ENCODE measurements at regions not wholly inside any gene's neighbourhood (a gene's known extent, or its start where the extent isn't known, plus 50 kb on each side); places are given as distances from the start of the nearest gene placed in this dataset.

DNA sequence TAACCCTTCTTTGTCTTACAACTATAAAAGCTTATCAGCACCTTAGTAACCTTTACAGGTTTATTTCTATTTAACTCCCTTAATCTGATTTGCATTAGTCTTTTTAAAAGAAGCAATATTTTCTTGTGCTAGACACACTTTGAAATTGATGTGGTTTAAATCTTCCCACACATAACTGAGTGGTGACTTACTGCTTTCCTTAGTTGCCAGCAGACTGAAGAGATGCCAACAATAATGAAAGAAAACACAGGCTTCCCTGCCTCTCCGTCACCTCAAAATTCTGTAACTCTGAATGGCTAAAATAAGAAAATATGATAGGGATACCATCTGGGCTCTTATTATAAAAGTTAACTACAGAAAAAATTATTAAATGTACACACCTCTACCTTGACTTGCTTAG, 196.8 kb downstream of the PTBP2 start:
- Histone ChIP-seq H3K27ac (ENCODE audit: insufficient read depth, low read length, poor library complexity, severe bottlenecking) (no peak overlapping the region), H3K9me3 (ENCODE audit: control insufficient read depth, low read length) (no peaks in the 10 kb centered on the region), H3K4me1 (ENCODE audit: control insufficient read depth, insufficient read depth, low read length, poor library complexity, severe bottlenecking) (no peaks in the 10 kb centered on the region), H3K36me3 (ENCODE audit: control insufficient read depth, insufficient read depth, low read length) (no peaks in the 10 kb centered on the region), H3K27me3 (replicated peaks; ENCODE audit: control insufficient read depth, insufficient read depth, low read length, poor library complexity, severe bottlenecking) (no peaks in the 10 kb centered on the region), H3K4me3 (ENCODE audit: insufficient read depth, low read depth, low read length, poor library complexity, severe bottlenecking) (no peak overlapping the region)
- no peak for DNase-seq

DNA sequence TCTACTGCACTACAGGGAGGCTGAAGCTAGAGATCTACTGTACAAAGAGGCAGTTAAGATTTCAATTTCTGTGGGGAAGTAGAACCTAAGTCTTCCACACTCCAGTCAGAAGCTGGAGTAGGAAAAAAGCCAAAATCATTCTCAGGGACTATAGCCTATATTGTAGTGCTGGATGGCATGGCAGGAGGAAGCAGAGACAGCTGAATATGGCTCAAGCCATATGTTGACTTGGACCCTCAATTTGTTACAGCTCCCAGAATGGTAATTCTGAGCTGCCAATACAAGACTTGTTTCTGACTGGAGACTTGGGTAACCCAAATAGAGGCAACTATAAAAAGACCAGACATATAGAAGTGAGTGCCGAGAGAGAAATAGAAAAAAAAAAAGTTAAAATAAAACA, 200.6 kb downstream of the PTBP2 start:
- DNase-seq = no peak
- no peak overlapping the region for H3K4me3 ChIP-seq (ENCODE audit: insufficient read depth, low read depth, low read length, poor library complexity, severe bottlenecking)
- H3K27me3 ChIP-seq (replicated peaks; ENCODE audit: control insufficient read depth, insufficient read depth, low read length, poor library complexity, severe bottlenecking) = no peaks in the 10 kb centered on the region
- H3K36me3 ChIP-seq (ENCODE audit: control insufficient read depth, insufficient read depth, low read length) = no peaks in the 10 kb centered on the region
- H3K4me1 ChIP-seq (ENCODE audit: control insufficient read depth, insufficient read depth, low read length, poor library complexity, severe bottlenecking) = no peaks in the 10 kb centered on the region
- no peak overlapping the region for H3K27ac ChIP-seq (ENCODE audit: insufficient read depth, low read length, poor library complexity, severe bottlenecking)
- no peaks in the 10 kb centered on the region for H3K9me3 ChIP-seq (ENCODE audit: control insufficient read depth, low read length)

DNA sequence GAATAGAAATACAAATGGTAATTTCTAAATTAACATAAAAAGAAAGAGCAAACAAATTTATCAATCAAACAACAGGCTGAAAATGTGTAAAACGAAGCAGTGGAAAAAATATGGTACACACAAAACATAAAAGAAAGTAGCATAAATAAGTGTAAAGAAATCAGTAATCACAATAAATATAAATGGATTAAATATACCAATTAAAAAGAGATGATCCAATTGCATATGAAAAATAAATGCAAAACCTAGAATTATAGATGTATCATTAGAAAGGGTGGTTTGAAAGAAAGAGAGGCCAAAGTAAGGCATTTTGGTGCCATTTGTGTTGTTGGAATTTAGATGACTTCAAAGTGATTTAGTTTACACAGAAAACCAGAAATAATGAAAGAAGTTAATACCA, 202.2 kb downstream of the PTBP2 start:
- Histone ChIP-seq H3K9me3 (ENCODE audit: control insufficient read depth, low read length) (no peaks in the 10 kb centered on the region), H3K27me3 (replicated peaks; ENCODE audit: control insufficient read depth, insufficient read depth, low read length, poor library complexity, severe bottlenecking) (no peaks in the 10 kb centered on the region), H3K4me3 (ENCODE audit: insufficient read depth, low read depth, low read length, poor library complexity, severe bottlenecking) (no peak overlapping the region), H3K27ac (ENCODE audit: insufficient read depth, low read length, poor library complexity, severe bottlenecking) (no peak overlapping the region), H3K4me1 (ENCODE audit: control insufficient read depth, insufficient read depth, low read length, poor library complexity, severe bottlenecking) (no peaks in the 10 kb centered on the region), H3K36me3 (ENCODE audit: control insufficient read depth, insufficient read depth, low read length) (no peaks in the 10 kb centered on the region)
- no peak for DNase-seq

DNA sequence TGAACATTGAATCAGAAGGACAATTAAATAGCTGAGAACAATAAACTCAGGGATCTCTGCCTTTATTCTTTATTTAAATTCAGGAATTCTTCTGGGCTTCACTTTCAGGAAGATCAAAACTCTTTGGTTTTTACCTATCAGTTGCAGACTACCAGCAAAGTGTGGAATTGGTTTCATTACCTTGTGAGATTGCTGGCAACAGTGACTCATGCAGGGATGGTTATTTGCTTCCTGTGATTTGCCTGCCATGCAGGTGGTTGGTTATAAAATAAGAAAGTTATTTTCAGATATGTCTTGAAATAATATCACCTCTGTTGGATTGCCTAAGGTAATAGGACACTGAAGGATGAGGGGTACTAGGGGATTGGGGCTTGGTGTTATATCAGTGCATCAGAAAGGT, 204.6 kb downstream of the PTBP2 start:
- Histone ChIP-seq H3K9me3 (ENCODE audit: control insufficient read depth, low read length) (no peaks in the 10 kb centered on the region), H3K27me3 (replicated peaks; ENCODE audit: control insufficient read depth, insufficient read depth, low read length, poor library complexity, severe bottlenecking) (no peaks in the 10 kb centered on the region), H3K4me1 (ENCODE audit: control insufficient read depth, insufficient read depth, low read length, poor library complexity, severe bottlenecking) (no peaks in the 10 kb centered on the region), H3K4me3 (ENCODE audit: insufficient read depth, low read depth, low read length, poor library complexity, severe bottlenecking) (no peak overlapping the region), H3K36me3 (ENCODE audit: control insufficient read depth, insufficient read depth, low read length) (no peaks in the 10 kb centered on the region), H3K27ac (ENCODE audit: insufficient read depth, low read length, poor library complexity, severe bottlenecking) (no peak overlapping the region)
- DNase-seq = no peak

DNA sequence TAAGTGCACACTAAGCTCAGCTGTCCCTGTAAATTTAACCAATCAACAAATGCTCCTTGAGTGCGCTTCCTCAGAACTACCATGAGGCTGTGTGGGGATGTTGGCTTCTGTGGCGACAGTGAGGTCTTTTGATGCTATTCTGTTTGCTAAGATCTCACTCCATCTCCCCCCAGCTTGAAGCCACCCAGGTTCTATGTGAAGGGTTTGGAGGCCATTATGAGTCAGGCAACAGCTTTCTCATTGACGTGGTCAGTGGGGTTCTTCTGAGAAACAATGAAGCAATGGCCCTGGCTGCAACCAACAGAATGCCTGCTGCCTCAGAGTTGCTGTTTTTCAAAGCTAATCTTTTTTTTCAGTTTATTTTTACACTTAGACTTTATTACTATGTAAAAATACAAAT, 205.5 kb downstream of the PTBP2 start:
- no peaks in the 10 kb centered on the region for H3K4me1 ChIP-seq (ENCODE audit: control insufficient read depth, insufficient read depth, low read length, poor library complexity, severe bottlenecking)
- DNase-seq = no peak
- H3K36me3 ChIP-seq (ENCODE audit: control insufficient read depth, insufficient read depth, low read length) = no peaks in the 10 kb centered on the region
- H3K9me3 ChIP-seq (ENCODE audit: control insufficient read depth, low read length) = no peaks in the 10 kb centered on the region
- H3K27me3 ChIP-seq (replicated peaks; ENCODE audit: control insufficient read depth, insufficient read depth, low read length, poor library complexity, severe bottlenecking) = no peaks in the 10 kb centered on the region
- no peak overlapping the region for H3K27ac ChIP-seq (ENCODE audit: insufficient read depth, low read length, poor library complexity, severe bottlenecking)
- no peak overlapping the region for H3K4me3 ChIP-seq (ENCODE audit: insufficient read depth, low read depth, low read length, poor library complexity, severe bottlenecking)

DNA sequence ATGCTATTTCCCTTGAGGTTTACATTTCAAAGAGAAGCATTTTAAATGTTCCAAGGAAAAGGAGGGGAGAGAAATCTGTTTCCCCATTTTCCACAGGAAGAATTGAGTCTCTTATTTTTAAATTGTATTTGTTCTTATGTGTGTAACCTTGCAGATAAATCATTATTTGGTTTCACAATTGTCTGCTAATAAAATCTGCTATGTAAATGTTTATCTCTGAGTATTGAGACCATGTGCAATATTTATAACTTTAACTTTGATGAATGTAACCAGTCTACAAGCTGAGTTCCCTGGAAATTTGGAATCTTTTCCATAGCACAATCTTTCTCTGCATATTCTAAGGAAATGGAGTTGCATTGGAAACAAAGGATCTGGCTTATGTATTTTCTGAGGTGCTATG, 209.6 kb downstream of the PTBP2 start:
- no peak for DNase-seq
- Histone ChIP-seq H3K36me3 (ENCODE audit: control insufficient read depth, insufficient read depth, low read length) (no peaks in the 10 kb centered on the region), H3K4me1 (ENCODE audit: control insufficient read depth, insufficient read depth, low read length, poor library complexity, severe bottlenecking) (no peaks in the 10 kb centered on the region), H3K27ac (ENCODE audit: insufficient read depth, low read length, poor library complexity, severe bottlenecking) (no peak overlapping the region), H3K4me3 (ENCODE audit: insufficient read depth, low read depth, low read length, poor library complexity, severe bottlenecking) (no peak overlapping the region), H3K27me3 (replicated peaks; ENCODE audit: control insufficient read depth, insufficient read depth, low read length, poor library complexity, severe bottlenecking) (no peaks in the 10 kb centered on the region), H3K9me3 (ENCODE audit: control insufficient read depth, low read length) (no peaks in the 10 kb centered on the region)

DNA sequence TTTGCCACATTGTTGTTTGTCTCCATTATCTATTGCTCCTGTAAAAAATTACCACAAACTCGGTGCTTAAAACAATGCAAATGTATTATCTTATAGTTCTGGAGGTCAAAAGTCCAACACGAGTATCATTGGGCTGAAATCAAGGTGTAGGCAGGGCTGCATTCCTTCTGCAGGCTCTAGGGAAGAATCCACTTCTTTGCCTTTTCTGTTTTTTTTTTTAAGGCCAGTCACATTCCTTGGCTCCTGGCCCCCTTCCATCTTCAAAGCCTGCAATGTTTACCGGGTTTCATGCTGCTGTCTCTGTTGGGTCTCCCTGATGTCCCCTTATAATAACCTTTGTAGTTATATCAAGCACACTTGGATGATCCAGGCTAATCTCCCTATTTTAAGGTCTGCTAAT, 212.7 kb downstream of the PTBP2 start:
- H3K4me1 ChIP-seq (ENCODE audit: control insufficient read depth, insufficient read depth, low read length, poor library complexity, severe bottlenecking) = no peaks in the 10 kb centered on the region
- no peak overlapping the region for H3K4me3 ChIP-seq (ENCODE audit: insufficient read depth, low read depth, low read length, poor library complexity, severe bottlenecking)
- no peaks in the 10 kb centered on the region for H3K27me3 ChIP-seq (replicated peaks; ENCODE audit: control insufficient read depth, insufficient read depth, low read length, poor library complexity, severe bottlenecking)
- H3K27ac ChIP-seq (ENCODE audit: insufficient read depth, low read length, poor library complexity, severe bottlenecking) = no peak overlapping the region
- no peak for DNase-seq
- no peaks in the 10 kb centered on the region for H3K9me3 ChIP-seq (ENCODE audit: control insufficient read depth, low read length)
- H3K36me3 ChIP-seq (ENCODE audit: control insufficient read depth, insufficient read depth, low read length) = no peaks in the 10 kb centered on the region

DNA sequence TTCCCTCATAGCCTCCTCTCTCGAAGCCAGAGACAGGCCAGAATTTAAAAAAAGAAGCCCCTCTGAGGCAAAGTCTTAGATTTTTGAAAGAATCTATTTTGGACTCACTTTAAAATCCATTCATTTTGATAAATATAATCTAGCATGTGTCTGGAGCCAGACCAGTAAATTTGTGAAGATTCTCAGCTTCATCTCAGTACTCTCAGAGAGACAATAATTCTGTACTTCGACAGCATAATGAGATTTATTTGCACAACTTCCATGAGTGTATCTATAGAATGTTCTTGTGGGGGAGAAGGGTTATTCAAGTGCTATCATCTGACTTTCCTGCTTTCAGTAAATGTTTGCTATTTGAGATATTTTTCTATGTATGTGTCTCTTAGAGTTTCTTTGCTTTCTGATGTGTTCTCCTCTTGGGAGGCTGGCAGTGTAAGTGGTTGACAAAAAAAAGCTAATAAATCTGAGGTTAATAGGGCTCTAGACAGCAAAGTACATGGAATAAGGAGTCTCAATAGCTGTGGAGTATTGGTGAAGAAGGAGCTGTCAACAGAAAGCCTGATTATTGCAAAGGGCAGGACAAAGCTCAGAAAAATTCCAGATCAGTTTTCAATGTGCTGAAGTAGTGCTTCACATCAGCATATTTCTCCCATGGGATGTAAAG, 223.0 kb downstream of the PTBP2 start:
- no peak for DNase-seq
- no peaks in the 10 kb centered on the region for H3K9me3 ChIP-seq (ENCODE audit: control insufficient read depth, low read length)
- H3K27me3 ChIP-seq (replicated peaks; ENCODE audit: control insufficient read depth, insufficient read depth, low read length, poor library complexity, severe bottlenecking) = no peaks in the 10 kb centered on the region
- H3K27ac ChIP-seq (ENCODE audit: insufficient read depth, low read length, poor library complexity, severe bottlenecking) = no peak overlapping the region
- H3K4me3 ChIP-seq (ENCODE audit: insufficient read depth, low read depth, low read length, poor library complexity, severe bottlenecking) = no peak overlapping the region
- no peaks in the 10 kb centered on the region for H3K4me1 ChIP-seq (ENCODE audit: control insufficient read depth, insufficient read depth, low read length, poor library complexity, severe bottlenecking)
- H3K36me3 ChIP-seq (ENCODE audit: control insufficient read depth, insufficient read depth, low read length) = no peaks in the 10 kb centered on the region

DNA sequence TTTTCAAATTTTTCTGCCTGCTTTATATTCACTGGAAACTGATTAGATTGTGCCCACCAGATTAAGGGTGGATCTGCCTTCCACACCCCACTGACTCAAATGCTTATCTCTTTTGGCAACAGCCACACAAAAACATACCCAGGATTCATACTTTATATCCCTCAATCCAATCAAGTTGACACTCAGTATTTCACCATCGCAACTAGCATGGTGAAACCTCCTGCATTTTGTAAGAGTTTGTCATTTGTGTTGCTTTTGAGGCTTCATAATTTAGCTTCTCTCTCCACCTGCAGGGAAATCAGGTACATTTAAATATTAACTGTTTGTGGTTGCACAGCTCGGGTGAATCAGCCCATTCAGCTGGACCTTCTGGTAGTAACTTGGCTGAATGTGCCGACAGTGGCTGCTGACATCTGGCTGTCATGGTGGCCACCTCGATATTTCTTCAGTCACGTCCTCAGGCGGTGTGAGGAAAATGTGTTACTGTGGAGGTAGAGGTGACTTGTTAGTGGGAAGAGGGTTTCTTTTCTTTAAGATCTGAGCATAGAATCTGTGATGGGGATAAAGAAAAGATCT, 224.0 kb downstream of the PTBP2 start:
- Histone ChIP-seq H3K4me1 (ENCODE audit: control insufficient read depth, insufficient read depth, low read length, poor library complexity, severe bottlenecking) (no peaks in the 10 kb centered on the region), H3K9me3 (ENCODE audit: control insufficient read depth, low read length) (no peaks in the 10 kb centered on the region), H3K27me3 (replicated peaks; ENCODE audit: control insufficient read depth, insufficient read depth, low read length, poor library complexity, severe bottlenecking) (no peaks in the 10 kb centered on the region), H3K27ac (ENCODE audit: insufficient read depth, low read length, poor library complexity, severe bottlenecking) (no peak overlapping the region), H3K36me3 (ENCODE audit: control insufficient read depth, insufficient read depth, low read length) (no peaks in the 10 kb centered on the region), H3K4me3 (ENCODE audit: insufficient read depth, low read depth, low read length, poor library complexity, severe bottlenecking) (no peak overlapping the region)
- no peak for DNase-seq

DNA sequence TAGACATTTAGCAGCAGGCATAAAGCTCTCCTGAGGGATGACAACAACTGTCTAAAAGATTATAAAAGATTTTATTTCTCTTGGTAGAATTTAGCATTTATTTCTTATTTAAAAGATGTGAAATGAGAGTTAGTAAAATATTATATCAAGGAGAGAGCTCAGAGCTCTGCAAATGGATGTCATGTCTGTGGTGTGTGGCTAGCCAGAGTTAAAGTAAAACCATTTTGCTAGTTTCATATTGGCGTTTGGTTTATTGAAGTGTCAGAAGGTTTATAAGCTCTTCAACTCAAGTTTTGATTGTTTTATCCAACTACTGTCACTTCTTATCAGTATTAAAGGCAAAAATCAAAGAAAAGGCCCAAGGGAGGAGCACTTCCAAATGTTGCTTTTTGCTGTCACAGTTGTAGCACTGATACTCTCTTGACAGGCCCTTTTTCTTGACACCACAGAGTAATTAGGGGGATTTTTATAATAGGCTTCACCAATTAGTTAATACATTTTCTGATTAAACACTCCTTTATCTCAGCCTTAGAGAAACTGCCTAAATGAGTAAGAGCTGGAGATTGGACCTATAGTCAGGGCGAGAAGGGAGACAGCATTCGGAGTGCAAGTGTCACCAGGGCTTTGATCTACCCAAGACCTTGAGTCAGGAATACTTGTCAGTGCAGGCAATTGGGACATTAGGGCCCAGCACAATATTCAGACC, 233.9 kb downstream of the PTBP2 start:
- Histone ChIP-seq H3K27ac (ENCODE audit: insufficient read depth, low read length, poor library complexity, severe bottlenecking) (no peak overlapping the region), H3K27me3 (replicated peaks; ENCODE audit: control insufficient read depth, insufficient read depth, low read length, poor library complexity, severe bottlenecking) (no peaks in the 10 kb centered on the region), H3K4me3 (ENCODE audit: insufficient read depth, low read depth, low read length, poor library complexity, severe bottlenecking) (no peak overlapping the region), H3K9me3 (ENCODE audit: control insufficient read depth, low read length) (no peaks in the 10 kb centered on the region), H3K4me1 (ENCODE audit: control insufficient read depth, insufficient read depth, low read length, poor library complexity, severe bottlenecking) (no peaks in the 10 kb centered on the region), H3K36me3 (ENCODE audit: control insufficient read depth, insufficient read depth, low read length) (no peaks in the 10 kb centered on the region)
- no peak for DNase-seq

All from effector memory CD4-positive, alpha-beta T cell (primary cell).